Prostate gland (tissue), 2 donors: ENCODE measurements at regions not wholly inside any gene's neighbourhood (a gene's known extent, or its start where the extent isn't known, plus 50 kb on each side); places are given as distances from the start of the nearest gene placed in this dataset.

Experiments used
- DNase-seq: peaks from one replicate; pipeline ENCODE4 v3.0.0-alpha.2; 2019; ENCODE audit warnings: low spot score
- H3K27ac ChIP-seq, 2 donors: fragments of 200-600 bp; sonication (generic); 2 replicates each; pipeline ENCODE4 v1.5.1; 2017 to 2019
- H3K27me3 ChIP-seq: fragments of 200-600 bp; sonication (generic); replicated peaks from 2 replicates; pipeline ENCODE4 v1.5.1; 2019; ENCODE audit not compliant: insufficient read depth
- H3K36me3 ChIP-seq, 2 donors: fragments of 200-600 bp; sonication (generic); 1 replicate in 1 of 2; 2 replicates in 1 of 2; pipeline versions ENCODE4 v1.5.1 to v1.8.1; 2017 to 2019
- H3K4me1 ChIP-seq: fragments of 200-600 bp; sonication (generic); replicated peaks from 2 replicates; pipeline ENCODE4 v1.5.1; 2019
- H3K4me3 ChIP-seq, 2 donors: fragments of 200-600 bp; sonication (generic); 2 replicates each; pipeline ENCODE4 v1.5.1; 2017 to 2019
- H3K9me3 ChIP-seq: fragments of 200-600 bp; sonication (generic); 2 replicates; pipeline ENCODE4 v1.5.1; 2017
- POLR2A ChIP-seq: fragments of 450-650 bp; IDR thresholded peaks from one replicate; pipeline ENCODE4 v1.6.1; 2016; ENCODE audit warnings: antibody characterized with exemption, mild to moderate bottlenecking
- POLR2AphosphoS5 ChIP-seq: sonication (generic); formaldehyde crosslinking; IDR thresholded peaks from one replicate; pipeline ENCODE4 v1.6.1; 2017; ENCODE audit warnings: antibody characterized with exemption
- WGBS: methylation state at CpG from one replicate; pipeline ENCODE4 v1.1.5; 2018; 5-methylcytosine and 5-hydroxymethylcytosine counted together
- intact Hi-C: fragments of 100-400 bp; cut with DNase I; formaldehyde crosslinking; loops from one replicate; pipeline ENCODE4 v1.14.2; 2022
- TF ChIP-seq, protein P1 (sequence below), 4 experiments: fragments of 200-600 bp in 2 of 4; fragments of 450-650 bp in 2 of 4; sonication (generic) in 2 of 4; IDR thresholded peaks; 1 replicate in 3 of 4; 2 replicates in 1 of 4; pipeline ENCODE4 v1.5.1; 2016 to 2019; ENCODE audit warnings: antibody characterized with exemption in 4 of 4, mild to moderate bottlenecking in 2 of 4, moderate library complexity in 2 of 4

- Histone ChIP-seq H3K9me3 (no peaks in the 10 kb centered on the region), H3K4me1 (no peaks in the 10 kb centered on the region), H3K27me3 (no peaks in the 10 kb centered on the region), H3K36me3 (no peaks in the 10 kb centered on the region), H3K27ac (no peak overlapping the region), H3K4me3 (no peak overlapping the region)
- TF ChIP-seq, protein P1, sequence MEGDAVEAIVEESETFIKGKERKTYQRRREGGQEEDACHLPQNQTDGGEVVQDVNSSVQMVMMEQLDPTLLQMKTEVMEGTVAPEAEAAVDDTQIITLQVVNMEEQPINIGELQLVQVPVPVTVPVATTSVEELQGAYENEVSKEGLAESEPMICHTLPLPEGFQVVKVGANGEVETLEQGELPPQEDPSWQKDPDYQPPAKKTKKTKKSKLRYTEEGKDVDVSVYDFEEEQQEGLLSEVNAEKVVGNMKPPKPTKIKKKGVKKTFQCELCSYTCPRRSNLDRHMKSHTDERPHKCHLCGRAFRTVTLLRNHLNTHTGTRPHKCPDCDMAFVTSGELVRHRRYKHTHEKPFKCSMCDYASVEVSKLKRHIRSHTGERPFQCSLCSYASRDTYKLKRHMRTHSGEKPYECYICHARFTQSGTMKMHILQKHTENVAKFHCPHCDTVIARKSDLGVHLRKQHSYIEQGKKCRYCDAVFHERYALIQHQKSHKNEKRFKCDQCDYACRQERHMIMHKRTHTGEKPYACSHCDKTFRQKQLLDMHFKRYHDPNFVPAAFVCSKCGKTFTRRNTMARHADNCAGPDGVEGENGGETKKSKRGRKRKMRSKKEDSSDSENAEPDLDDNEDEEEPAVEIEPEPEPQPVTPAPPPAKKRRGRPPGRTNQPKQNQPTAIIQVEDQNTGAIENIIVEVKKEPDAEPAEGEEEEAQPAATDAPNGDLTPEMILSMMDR (IDR thresholded peaks at IDR 0.05), result no peak
- TF ChIP-seq POLR2A (no peak), POLR2AphosphoS5 (no peak)
- intact Hi-C loops, result no loop called here
- no peak for DNase-seq
Measured at GRCh38 chr12:58395470-58395869, 454.1 kb downstream of the ATP23 start.

DNA sequence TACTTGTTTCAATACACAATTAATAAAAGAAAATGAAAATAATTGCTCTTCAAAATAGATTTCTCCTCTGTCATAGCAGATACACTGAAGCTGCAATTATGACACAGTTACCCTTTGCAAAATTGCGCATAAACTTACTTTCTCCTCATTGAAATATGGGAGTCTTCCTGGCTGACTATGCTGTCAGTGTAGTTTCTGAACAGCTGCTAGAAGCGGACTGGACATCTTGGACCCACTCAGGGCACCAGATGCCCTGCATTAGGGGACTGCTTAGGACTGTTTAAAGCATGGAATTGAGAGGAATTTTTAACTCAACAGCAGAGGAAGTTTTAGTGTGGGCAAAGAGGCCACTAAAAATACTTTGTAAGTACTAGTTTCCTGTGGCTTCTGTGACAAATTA lies 454.9 kb downstream of the ATP23 start:
- Histone ChIP-seq H3K4me1 (no peaks in the 10 kb centered on the region), H3K9me3 (no peaks in the 10 kb centered on the region), H3K4me3 (no peak overlapping the region), H3K27me3 (no peaks in the 10 kb centered on the region), H3K36me3 (no peaks in the 10 kb centered on the region), H3K27ac (no peak overlapping the region)
- WGBS, result 90% methylated on average over 2 of the region's 2 CpGs
- intact Hi-C loops, result no loop called here
- TF ChIP-seq, protein P1 (IDR thresholded peaks at IDR 0.05), result no peak
- no peak for TF ChIP-seq POLR2A
- no peak for DNase-seq

- TF ChIP-seq POLR2A (no peak), POLR2AphosphoS5 (no peak)
- TF ChIP-seq, protein P1 (IDR thresholded peaks at IDR 0.05), result no peak
- H3K4me1 ChIP-seq, result no peaks in the 10 kb centered on the region
- H3K4me3 ChIP-seq, result no peak overlapping the region
- H3K27me3 ChIP-seq, result no peaks in the 10 kb centered on the region
- no peak for DNase-seq
- intact Hi-C loops, result no loop called here
- no peaks in the 10 kb centered on the region for H3K36me3 ChIP-seq
- no peak overlapping the region for H3K27ac ChIP-seq
- 97% methylated on average over 4 of the region's 4 CpGs for WGBS
- no peaks in the 10 kb centered on the region for H3K9me3 ChIP-seq
Measured at GRCh38 chr12:58405363-58405762, 464.0 kb downstream of the ATP23 start.

- peak; percentile 40 for DNase-seq
- H3K4me1 ChIP-seq, result no peaks in the 10 kb centered on the region
- intact Hi-C loops, result no loop called here
- no peaks in the 10 kb centered on the region for H3K9me3 ChIP-seq
- H3K4me3 ChIP-seq, result no peak overlapping the region
- H3K27ac ChIP-seq, result no peak overlapping the region
- WGBS, result 0% methylated on average over 1 of the region's 1 CpG
- H3K36me3 ChIP-seq, result no peaks in the 10 kb centered on the region
- TF ChIP-seq, protein P1 (IDR thresholded peaks at IDR 0.05), result no peak
- peak; percentile 64 for TF ChIP-seq POLR2AphosphoS5
- no peaks in the 10 kb centered on the region for H3K27me3 ChIP-seq
Measured at GRCh38 chr12:58408516-58408915, 467.1 kb downstream of the ATP23 start.

GRCh38 chr12:58412461-58413060 lies 471.2 kb downstream of the ATP23 start:
- intact Hi-C loops, result no loop called here

More at GRCh38 chr12:58412461-58413060, 471.2 kb downstream of the ATP23 start:
- WGBS, result 79% methylated on average over 2 of the region's 2 CpGs
- no peaks in the 10 kb centered on the region for H3K27me3 ChIP-seq
- H3K27ac ChIP-seq, result no peak overlapping the region
- no peaks in the 10 kb centered on the region for H3K36me3 ChIP-seq
- no peaks in the 10 kb centered on the region for H3K4me1 ChIP-seq
- no peak for DNase-seq
- H3K9me3 ChIP-seq, result no peaks in the 10 kb centered on the region
- TF ChIP-seq, protein P1 (IDR thresholded peaks at IDR 0.05), result no peak
- TF ChIP-seq POLR2AphosphoS5, result no peak
- TF ChIP-seq POLR2A, result no peak
- H3K4me3 ChIP-seq, result no peak overlapping the region
